K562 (cell line): ENCODE measurements at regions not wholly inside any gene's neighbourhood (a gene's known extent, or its start where the extent isn't known, plus 50 kb on each side); places are given as distances from the start of the nearest gene placed in this dataset.

ENCODE experiments used
- ATAC-seq: fragments of 200-7000 bp; cut with Tn5 transposase; 3 replicates; pipeline ENCODE4 v1.9.1; 2020; ENCODE audit warnings: moderate library complexity
- BruUV-seq: library from RNA; stranded (reverse); fragments of 400-500 nt; replicated peaks from 2 replicates; lab custom pipeline; 2021; lab: Mats Ljungman, UMichigan
- CTCF ChIA-PET: fragments of 300-600 bp; formaldehyde crosslinking; extraction: SDS; loops from one replicate; lab custom pipeline; 2021; ENCODE audit warnings: low intra/inter-chr PET ratio; lab: Yijun Ruan, JAX
- POLR2A ChIA-PET: fragments of 300-600, 350-650 bp; sonication (Branson Sonifier 250); formaldehyde crosslinking; extraction: SDS; loops from one replicate; lab custom pipeline; 2021; ENCODE audit warnings: antibody characterized with exemption, inconsistent platforms; lab: Yijun Ruan, JAX
- DNase-seq, 4 experiments: peaks; one replicate each; pipeline versions ENCODE4 v3.0.0 to v3.0.0-alpha.2; 2011 to 2018; ENCODE audit warnings: low spot score in 3 of 4, mixed read lengths in 3 of 4; ENCODE audit errors: extremely low read depth in 1 of 4
- FAIRE-seq: peaks from 2 replicates; lab custom pipeline; 2011; peaks lifted over from hg19 to GRCh38; lab: Jason Lieb, UNC
- H2AFZ ChIP-seq: 2 replicates; pipeline ENCODE4 v1.6.0; 2011; ENCODE audit warnings: low read depth, low read length, control low read depth, inconsistent platforms
- H3K27ac ChIP-seq: fragments of 200-600 bp; 3 replicates; pipeline ENCODE4 v1.8.0; 2011; ENCODE audit warnings: low read depth, mild to moderate bottlenecking, control low read depth, inconsistent platforms, low read length, moderate library complexity, mixed read lengths; ENCODE audit errors: extremely low read depth
- H3K27me3 ChIP-seq, 2 experiments: fragments of 300-600 bp in 1 of 2; 2 replicates in 1 of 2; 3 replicates in 1 of 2; pipeline versions ENCODE4 v1.6.0 to v1.8.0; 2011; ENCODE audit warnings: inconsistent platforms in 2 of 2, low read length in 2 of 2, mild to moderate bottlenecking in 1 of 2, mixed read lengths in 1 of 2, moderate library complexity in 1 of 2; ENCODE audit not compliant: control insufficient read depth in 2 of 2, insufficient read depth in 2 of 2
- H3K36me3 ChIP-seq: fragments of 300-600 bp; 3 replicates; pipeline ENCODE4 v1.8.0; 2011; ENCODE audit warnings: mild to moderate bottlenecking, low read length, inconsistent platforms; ENCODE audit not compliant: control insufficient read depth, insufficient read depth
- H3K4me1 ChIP-seq, 2 experiments: fragments of 200-600 bp in 1 of 2; replicated peaks in 1 of 2; 2 replicates in 1 of 2; 3 replicates in 1 of 2; pipeline versions ENCODE4 v1.5.1 to v1.8.0; 2011; ENCODE audit warnings: inconsistent platforms in 2 of 2, low read length in 2 of 2, mild to moderate bottlenecking in 1 of 2, mixed read lengths in 1 of 2, moderate library complexity in 1 of 2; ENCODE audit not compliant: control insufficient read depth in 2 of 2, insufficient read depth in 2 of 2
- H3K4me2 ChIP-seq: 2 replicates; pipeline ENCODE4 v1.6.1; 2011; ENCODE audit warnings: low read length, control low read depth, inconsistent platforms, mixed read lengths; ENCODE audit not compliant: insufficient read depth
- H3K4me3 ChIP-seq: fragments of 200-600 bp; sonication (generic), shearing (Covaris generic); 2 replicates; pipeline ENCODE4 v1.5.1; 2016; ENCODE audit warnings: control low read depth, inconsistent platforms
- H3K79me2 ChIP-seq: fragments of 200-600 bp; 3 replicates; pipeline ENCODE4 v1.8.0; 2011; ENCODE audit warnings: low read length, inconsistent platforms; ENCODE audit not compliant: control insufficient read depth, insufficient read depth
- H3K9ac ChIP-seq, 2 experiments: 2 replicates each; pipeline versions ENCODE4 v1.6.0 to v1.6.1; 2011; ENCODE audit warnings: low read depth in 2 of 2, low read length in 2 of 2, control low read depth in 1 of 2, inconsistent platforms in 1 of 2, mild to moderate bottlenecking in 1 of 2, mixed read lengths in 1 of 2; ENCODE audit not compliant: insufficient read depth in 1 of 2
- H3K9me1 ChIP-seq: one replicate; pipeline ENCODE4 v1.6.0; 2011; ENCODE audit warnings: inconsistent platforms, mild to moderate bottlenecking, low read length, moderate library complexity; ENCODE audit not compliant: control insufficient read depth, insufficient read depth
- H3K9me3 ChIP-seq: replicated peaks from 2 replicates; pipeline ENCODE4 v1.5.1; 2011; ENCODE audit warnings: low read depth, low read length, inconsistent platforms; ENCODE audit not compliant: control insufficient read depth, insufficient read depth
- H4K20me1 ChIP-seq: replicated peaks from 2 replicates; pipeline ENCODE4 v1.6.1; 2011; ENCODE audit warnings: low read length, inconsistent platforms, mixed read lengths; ENCODE audit not compliant: control insufficient read depth, insufficient read depth
- GATAD2B ChIP-seq: fragments of 450-650 bp; IDR thresholded peaks from 2 replicates; pipeline ENCODE4 v1.6.1; 2017; ENCODE audit warnings: mild to moderate bottlenecking, borderline replicate concordance
- MAFF ChIP-seq: IDR thresholded peaks from 2 replicates; pipeline ENCODE4 v1.6.1; 2012; ENCODE audit warnings: low read length, improper control_type of control experiment
- PHTF2 ChIP-seq: fragments of 250-450 bp; sonication (Bioruptor Pico); IDR thresholded peaks from 2 replicates; pipeline ENCODE4 v1.5.0; 2021; ENCODE audit warnings: mild to moderate bottlenecking
- SRF ChIP-seq, 2 experiments: fragments of 250-450, 450-650 bp in 1 of 2; sonication (Bioruptor Pico) in 1 of 2; sonication (generic) in 1 of 2; formaldehyde crosslinking; IDR thresholded peaks; 2 replicates each; pipeline versions ENCODE4 v1.5.0 to v1.5.1; 2020 to 2022; ENCODE audit warnings: mild to moderate bottlenecking in 1 of 2, missing genetic modification reagents in 1 of 2
- TCF7L2 ChIP-seq: fragments of 150-350 bp; IDR thresholded peaks from 2 replicates; pipeline ENCODE4 v1.6.1; 2016; ENCODE audit warnings: low read depth, mild to moderate bottlenecking, low read length, moderate library complexity
- ZEB2 ChIP-seq: fragments of 450-650 bp; IDR thresholded peaks from 2 replicates; pipeline ENCODE4 v1.6.1; 2016
- ZNF212 ChIP-seq: fragments of 450-650 bp; formaldehyde crosslinking; IDR thresholded peaks from 2 replicates; pipeline ENCODE4 v1.4.0; 2020; ENCODE audit warnings: mild to moderate bottlenecking
- ZNF583 ChIP-seq: fragments of 250-450 bp; sonication (Bioruptor Pico); IDR thresholded peaks from 2 replicates; pipeline ENCODE4 v1.4.0; 2020
- ZNF778 ChIP-seq: fragments of 450-650 bp; formaldehyde crosslinking; IDR thresholded peaks from 2 replicates; pipeline ENCODE4 v1.4.0; 2020; ENCODE audit warnings: mild to moderate bottlenecking, moderate library complexity
- ZNF780A ChIP-seq: fragments of 250-450 bp; sonication (Bioruptor Pico); IDR thresholded peaks from 2 replicates; pipeline ENCODE4 v1.5.0; 2021; ENCODE audit warnings: mild to moderate bottlenecking
- WGBS: fragments of 100-300 bp; shearing (Covaris generic); methylation state at CpG from one replicate; pipeline ENCODE4 v1.1.6; 2016; ENCODE audit warnings: low coverage, mixed read lengths; ENCODE audit not compliant: insufficient coverage; ENCODE audit errors: missing lambda C conversion rate; 5-methylcytosine and 5-hydroxymethylcytosine counted together
- in situ Hi-C: fragments of 300-500 bp; cut with MboI; formaldehyde crosslinking; loops from 4 replicates; pipeline ENCODE4 v1.15.0; 2018; ENCODE audit warnings: inconsistent platforms, mixed read lengths
- intact Hi-C: fragments of 100-400 bp; cut with micrococcal nuclease; formaldehyde crosslinking; loops from 2 replicates; pipeline ENCODE4 v1.14.2; 2022
- TF ChIP-seq, protein P1 (sequence below), 2 experiments: IDR thresholded peaks in 1 of 2; conservative IDR thresholded peaks in 1 of 2; 2 replicates each; pipeline ENCODE4 v1.6.1; 2016; ENCODE audit warnings: low read depth in 2 of 2, mild to moderate bottlenecking in 1 of 2, missing compliant biosample characterization in 1 of 2, missing genetic modification characterization in 1 of 2, moderate library complexity in 1 of 2
- TF ChIP-seq, protein P2 (sequence below), 2 experiments: fragments of 250-450 bp in 1 of 2; fragments of 450-650 bp in 1 of 2; sonication (Bioruptor Pico) in 1 of 2; IDR thresholded peaks; 2 replicates each; pipeline versions ENCODE4 v1.6.1 to v1.8.0; 2016 to 2021; ENCODE audit warnings: mild to moderate bottlenecking in 2 of 2, moderate library complexity in 2 of 2, missing compliant biosample characterization in 1 of 2, missing genetic modification characterization in 1 of 2
- TF ChIP-seq, protein P3 (sequence below): sonication (generic); formaldehyde crosslinking; IDR thresholded peaks from 2 replicates; pipeline ENCODE4 v1.8.0; 2022; ENCODE audit warnings: mild to moderate bottlenecking, missing genetic modification reagents
- TF ChIP-seq, protein P4 (sequence below): fragments of 450-650 bp; IDR thresholded peaks from 2 replicates; pipeline ENCODE4 v1.6.1; 2016; ENCODE audit warnings: antibody characterized with exemption

DNA sequence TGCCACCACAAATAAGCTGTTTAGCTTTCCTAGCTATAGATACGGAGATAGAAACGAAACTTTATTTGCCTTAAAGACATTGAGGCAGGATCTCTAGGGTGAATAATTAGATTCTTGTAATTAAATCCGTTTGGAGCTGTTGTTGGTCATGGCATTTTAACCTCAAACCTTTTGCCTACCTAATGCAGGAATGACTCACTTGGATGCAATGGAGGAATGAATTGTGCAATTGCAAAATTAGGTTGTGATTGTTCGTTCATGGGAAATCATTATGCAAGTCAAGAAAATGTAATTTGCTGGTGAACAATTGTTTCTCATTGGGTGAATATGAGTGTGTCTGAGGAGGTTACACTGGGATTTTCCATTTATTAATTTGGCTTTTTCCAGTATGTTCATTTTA lies 703.5 kb downstream of the GATA3 start:
- intact Hi-C loops, result no loop called here
- Histone ChIP-seq H4K20me1 (no peaks in the 10 kb centered on the region), H3K4me3 (no peak overlapping the region), H3K9me3 (no peaks in the 10 kb centered on the region; the same call in 1 of the 2 replicates), H3K27ac (no peak overlapping the region), H2AFZ (no peak overlapping the region), H3K36me3 (no peaks in the 10 kb centered on the region), H3K79me2 (no peaks in the 10 kb centered on the region), H3K4me2 (no peak overlapping the region), H3K9ac (no peak overlapping the region), H3K9me1 (no peaks in the 10 kb centered on the region), H3K27me3 (no peaks in the 10 kb centered on the region), H3K4me1 (no peaks in the 10 kb centered on the region)
- DNase-seq, result no peak
- ChIA-PET POLR2A (no interaction called here), CTCF (no interaction called here)
- no TSS peak for BruUV-seq
- FAIRE-seq, result no peak
- in situ Hi-C loops, result no loop called here
- WGBS, result 0% methylated on average over 4 of the region's 4 CpGs
- ATAC-seq, result no peak
- TF ChIP-seq ZNF778 (CRISPR knock-in tag) (no peak), SRF (CRISPR knock-in tag; IDR thresholded peaks at IDR 0.05) (no peak), PHTF2 (CRISPR knock-in tag) (no peak), GATAD2B (no peak), ZNF780A (CRISPR knock-in tag) (no peak), TCF7L2 (no peak), ZEB2 (no peak), MAFF (no peak), ZNF212 (CRISPR knock-in tag) (no peak), ZNF583 (CRISPR knock-in tag) (no peak)
- TF ChIP-seq, protein P1, sequence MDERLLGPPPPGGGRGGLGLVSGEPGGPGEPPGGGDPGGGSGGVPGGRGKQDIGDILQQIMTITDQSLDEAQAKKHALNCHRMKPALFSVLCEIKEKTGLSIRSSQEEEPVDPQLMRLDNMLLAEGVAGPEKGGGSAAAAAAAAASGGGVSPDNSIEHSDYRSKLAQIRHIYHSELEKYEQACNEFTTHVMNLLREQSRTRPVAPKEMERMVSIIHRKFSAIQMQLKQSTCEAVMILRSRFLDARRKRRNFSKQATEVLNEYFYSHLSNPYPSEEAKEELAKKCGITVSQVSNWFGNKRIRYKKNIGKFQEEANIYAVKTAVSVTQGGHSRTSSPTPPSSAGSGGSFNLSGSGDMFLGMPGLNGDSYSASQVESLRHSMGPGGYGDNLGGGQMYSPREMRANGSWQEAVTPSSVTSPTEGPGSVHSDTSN (CRISPR knock-in tag; IDR thresholded peaks at IDR 0.05; ENCODE audit: low read depth), result no peak
- TF ChIP-seq, protein P1 (tag; conservative IDR thresholded peaks at IDR 0.05; ENCODE audit: low read depth), result no peak
- TF ChIP-seq, protein P2, sequence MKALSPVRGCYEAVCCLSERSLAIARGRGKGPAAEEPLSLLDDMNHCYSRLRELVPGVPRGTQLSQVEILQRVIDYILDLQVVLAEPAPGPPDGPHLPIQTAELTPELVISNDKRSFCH (CRISPR knock-in tag; IDR thresholded peaks at IDR 0.05), result no peak
- TF ChIP-seq, protein P2 (tag; IDR thresholded peaks at IDR 0.05), result no peak
- TF ChIP-seq, protein P3, sequence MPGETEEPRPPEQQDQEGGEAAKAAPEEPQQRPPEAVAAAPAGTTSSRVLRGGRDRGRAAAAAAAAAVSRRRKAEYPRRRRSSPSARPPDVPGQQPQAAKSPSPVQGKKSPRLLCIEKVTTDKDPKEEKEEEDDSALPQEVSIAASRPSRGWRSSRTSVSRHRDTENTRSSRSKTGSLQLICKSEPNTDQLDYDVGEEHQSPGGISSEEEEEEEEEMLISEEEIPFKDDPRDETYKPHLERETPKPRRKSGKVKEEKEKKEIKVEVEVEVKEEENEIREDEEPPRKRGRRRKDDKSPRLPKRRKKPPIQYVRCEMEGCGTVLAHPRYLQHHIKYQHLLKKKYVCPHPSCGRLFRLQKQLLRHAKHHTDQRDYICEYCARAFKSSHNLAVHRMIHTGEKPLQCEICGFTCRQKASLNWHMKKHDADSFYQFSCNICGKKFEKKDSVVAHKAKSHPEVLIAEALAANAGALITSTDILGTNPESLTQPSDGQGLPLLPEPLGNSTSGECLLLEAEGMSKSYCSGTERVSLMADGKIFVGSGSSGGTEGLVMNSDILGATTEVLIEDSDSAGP (CRISPR knock-in tag), result no peak
- TF ChIP-seq, protein P4, sequence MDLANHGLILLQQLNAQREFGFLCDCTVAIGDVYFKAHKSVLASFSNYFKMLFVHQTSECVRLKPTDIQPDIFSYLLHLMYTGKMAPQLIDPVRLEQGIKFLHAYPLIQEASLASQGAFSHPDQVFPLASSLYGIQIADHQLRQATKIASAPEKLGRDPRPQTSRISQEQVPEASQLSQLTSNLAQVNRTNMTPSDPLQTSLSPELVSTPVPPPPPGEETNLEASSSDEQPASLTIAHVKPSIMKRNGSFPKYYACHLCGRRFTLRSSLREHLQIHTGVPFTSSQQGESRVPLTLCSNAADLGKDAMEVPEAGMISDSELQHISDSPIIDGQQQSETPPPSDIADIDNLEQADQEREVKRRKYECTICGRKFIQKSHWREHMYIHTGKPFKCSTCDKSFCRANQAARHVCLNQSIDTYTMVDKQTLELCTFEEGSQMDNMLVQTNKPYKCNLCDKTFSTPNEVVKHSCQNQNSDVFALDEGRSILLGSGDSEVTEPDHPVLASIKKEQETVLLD, result no peak
